GM21447 (cell line): ENCODE measurements at regions not wholly inside any gene's neighbourhood (a gene's known extent, or its start where the extent isn't known, plus 50 kb on each side); places are given as distances from the start of the nearest gene placed in this dataset.

Source experiments
- ATAC-seq: cut with Tn5 transposase; IDR thresholded peaks from one replicate; pipeline ENCODE4 v1.9.1; 2021; ENCODE audit not compliant: unreplicated experiment

- ATAC-seq, result no peak
Observed at GRCh38 chr1:221336126-221336525, 405.8 kb downstream of the DUSP10 start.

GRCh38 chr1:221337106-221337505 lies 404.8 kb downstream of the DUSP10 start:
- no peak for ATAC-seq

- ATAC-seq, result no peak
Observed at GRCh38 chr1:221343136-221343535, 398.8 kb downstream of the DUSP10 start.

GRCh38 chr1:221343607-221344006 lies 398.3 kb downstream of the DUSP10 start:
- no peak for ATAC-seq

GRCh38 chr1:221344693-221345092 lies 397.2 kb downstream of the DUSP10 start:
- ATAC-seq, result no peak

GRCh38 chr1:221347706-221348105 lies 394.2 kb downstream of the DUSP10 start:
- ATAC-seq, result no peak

GRCh38 chr1:221350091-221350490 lies 391.8 kb downstream of the DUSP10 start:
- ATAC-seq, result no peak

- no peak for ATAC-seq
Observed at GRCh38 chr1:221356693-221357092, 385.2 kb downstream of the DUSP10 start.

GRCh38 chr1:221363039-221363438 lies 378.9 kb downstream of the DUSP10 start:
- no peak for ATAC-seq

GRCh38 chr1:221366495-221367110 lies 375.3 kb downstream of the DUSP10 start:
- ATAC-seq, result no peak

- ATAC-seq, result no peak
Observed at GRCh38 chr1:221371705-221372104, 370.2 kb downstream of the DUSP10 start.

- ATAC-seq, result no peak
Observed at GRCh38 chr1:221373795-221374194, 368.1 kb downstream of the DUSP10 start.

- no peak for ATAC-seq
Observed at GRCh38 chr1:221376286-221376685, 365.6 kb downstream of the DUSP10 start.

GRCh38 chr1:221381910-221382623 lies 359.8 kb downstream of the DUSP10 start:
- no peak for ATAC-seq

- no peak for ATAC-seq
Observed at GRCh38 chr1:221392453-221392852, 349.4 kb downstream of the DUSP10 start.

GRCh38 chr1:221394011-221394544 lies 347.8 kb downstream of the DUSP10 start:
- no peak for ATAC-seq

- ATAC-seq, result no peak
Observed at GRCh38 chr1:221396526-221396925, 345.4 kb downstream of the DUSP10 start.

- no peak for ATAC-seq
Observed at GRCh38 chr1:221397141-221397540, 344.7 kb downstream of the DUSP10 start.

- ATAC-seq, result no peak
Observed at GRCh38 chr1:221397606-221398005, 344.3 kb downstream of the DUSP10 start.

GRCh38 chr1:221405146-221405545 lies 336.7 kb downstream of the DUSP10 start:
- ATAC-seq, result no peak

- ATAC-seq, result no peak
Observed at GRCh38 chr1:221408117-221408803, 333.6 kb downstream of the DUSP10 start.

- no peak for ATAC-seq
Observed at GRCh38 chr1:221411283-221411682, 330.6 kb downstream of the DUSP10 start.
